ENCODE measurements at regions not wholly inside any gene's neighbourhood (a gene's known extent, or its start where the extent isn't known, plus 50 kb on each side); places are given as distances from the start of the nearest gene placed in this dataset.

DNA sequence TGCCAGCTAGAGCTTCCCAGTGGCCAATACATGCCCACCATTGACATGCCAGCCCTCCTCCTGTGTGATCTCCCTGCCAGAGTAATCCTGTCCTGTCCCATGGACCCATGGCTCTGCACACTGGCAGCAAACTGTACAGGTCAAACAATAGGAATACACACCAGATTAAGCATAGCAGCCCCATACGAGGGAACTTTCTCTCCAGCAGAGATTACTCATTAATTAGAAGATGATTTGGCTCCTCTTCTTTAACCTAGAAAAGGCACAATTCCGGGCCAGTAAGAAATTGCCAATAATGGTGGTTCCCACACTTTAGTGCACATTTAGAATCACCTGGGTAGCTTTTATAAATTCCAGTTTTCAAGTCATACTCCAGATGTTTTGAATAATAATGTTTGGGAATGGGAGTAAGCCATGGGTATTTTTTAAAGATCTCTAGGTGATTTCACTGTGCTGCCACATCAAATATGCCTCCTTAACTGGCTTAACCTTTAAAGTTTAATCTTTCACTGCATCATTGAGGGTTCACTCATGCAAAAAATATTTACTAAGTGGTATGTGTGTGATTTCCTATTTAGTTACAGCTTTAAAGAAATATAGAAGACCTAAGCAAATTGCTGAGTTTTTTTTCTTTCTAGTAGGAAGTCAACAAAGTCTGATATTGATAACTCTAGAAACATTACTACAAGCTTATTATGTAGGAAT lies 277.6 kb upstream of the NWD2 start:
- no peak for DNase-seq (ENCODE audit: low spot score)

DNA sequence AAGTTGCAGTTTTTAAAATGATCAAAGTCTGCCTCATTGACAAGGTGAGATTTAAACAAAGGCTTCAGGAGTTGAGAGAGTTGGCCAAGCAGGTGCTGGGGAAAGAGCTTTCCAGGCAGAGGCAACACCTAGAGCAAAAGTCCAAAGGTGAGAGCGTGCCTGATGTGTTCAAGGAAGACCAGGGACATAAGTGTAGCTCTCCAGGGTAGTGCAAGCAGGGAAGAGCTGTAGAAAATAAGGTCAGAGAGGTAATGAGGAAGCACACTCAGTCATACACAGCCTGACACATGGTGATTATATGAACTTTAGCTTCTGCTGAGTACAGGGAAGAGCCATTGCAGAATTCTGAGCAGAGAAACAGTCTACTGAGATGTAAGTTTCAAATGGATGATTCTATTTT lies 265.0 kb upstream of the NWD2 start:
- DNase-seq (ENCODE audit: low spot score) = no peak

DNA sequence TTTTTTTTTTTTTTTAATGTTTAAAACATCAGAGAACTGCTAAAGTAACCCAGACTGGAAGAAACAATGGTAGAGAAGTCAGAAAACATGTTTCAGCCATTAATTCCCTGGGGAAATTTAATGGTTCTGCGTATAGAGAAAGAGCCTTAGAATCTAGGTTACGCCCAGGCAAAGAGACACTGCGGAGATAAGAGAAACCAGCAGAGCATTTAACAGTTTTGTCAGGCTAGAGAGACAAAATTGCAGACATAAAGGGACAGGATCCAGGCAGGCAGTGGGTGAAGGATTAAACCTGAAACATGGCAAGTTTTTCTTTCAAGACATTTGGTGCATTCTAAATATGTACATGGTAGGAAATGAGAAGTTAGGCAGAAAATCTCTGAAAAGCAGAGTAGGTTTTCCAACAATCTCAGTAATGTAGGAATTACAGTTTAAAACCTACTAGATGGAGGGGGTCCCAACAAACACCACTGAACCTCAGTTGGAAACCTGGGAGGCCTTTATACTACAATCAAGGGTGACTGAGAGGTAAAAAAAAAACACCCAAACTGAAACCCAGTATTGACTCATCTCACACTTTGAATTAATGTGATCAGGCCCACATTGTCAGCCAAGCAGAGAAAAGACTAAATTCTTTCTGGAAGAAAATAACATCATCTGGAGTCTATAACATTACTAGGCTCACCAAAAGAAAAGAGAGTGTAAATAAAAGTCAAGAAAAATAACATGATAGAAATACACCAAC lies 254.2 kb upstream of the NWD2 start:
- DNase-seq (ENCODE audit: low spot score) = no peak

DNA sequence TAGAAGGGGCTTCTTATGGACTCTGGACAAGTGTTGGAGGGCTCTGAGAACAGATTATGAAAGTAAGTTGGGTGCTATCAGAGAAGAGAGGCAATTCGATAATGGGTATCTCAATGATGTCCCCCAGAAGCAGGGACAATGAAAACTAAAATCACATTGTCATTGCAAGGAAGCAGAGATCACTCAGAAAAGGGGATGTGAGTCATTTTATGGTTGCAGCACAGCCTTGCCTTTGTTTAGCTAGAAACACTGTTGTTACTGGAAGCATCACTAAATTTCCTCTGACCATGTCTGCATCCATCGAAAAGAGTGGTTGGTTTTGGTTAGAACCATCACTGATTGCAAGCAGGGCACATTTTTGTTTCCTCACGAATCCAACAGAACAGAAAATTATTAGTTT lies 246.8 kb upstream of the NWD2 start:
- no peak for DNase-seq (ENCODE audit: low spot score)

DNA sequence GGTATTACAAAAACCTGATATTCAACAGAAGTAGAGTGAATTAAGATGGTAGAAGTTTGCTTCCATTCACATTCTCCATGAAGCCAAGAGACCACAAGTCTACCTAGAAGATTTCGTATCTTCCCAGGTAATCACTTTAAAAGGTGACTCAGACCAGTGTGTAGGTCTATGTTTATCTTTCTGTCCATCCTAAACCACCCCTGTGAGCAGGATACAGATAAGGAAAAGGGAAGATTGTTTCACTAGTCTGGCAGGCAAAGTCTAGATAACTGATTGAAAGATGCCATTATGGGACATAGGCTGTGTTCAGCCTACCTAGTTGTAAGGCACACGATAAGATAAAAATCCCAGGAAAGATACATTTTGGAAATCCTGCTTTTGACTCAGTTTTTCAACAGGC lies 244.3 kb upstream of the NWD2 start:
- no peak for DNase-seq (ENCODE audit: low spot score)

DNA sequence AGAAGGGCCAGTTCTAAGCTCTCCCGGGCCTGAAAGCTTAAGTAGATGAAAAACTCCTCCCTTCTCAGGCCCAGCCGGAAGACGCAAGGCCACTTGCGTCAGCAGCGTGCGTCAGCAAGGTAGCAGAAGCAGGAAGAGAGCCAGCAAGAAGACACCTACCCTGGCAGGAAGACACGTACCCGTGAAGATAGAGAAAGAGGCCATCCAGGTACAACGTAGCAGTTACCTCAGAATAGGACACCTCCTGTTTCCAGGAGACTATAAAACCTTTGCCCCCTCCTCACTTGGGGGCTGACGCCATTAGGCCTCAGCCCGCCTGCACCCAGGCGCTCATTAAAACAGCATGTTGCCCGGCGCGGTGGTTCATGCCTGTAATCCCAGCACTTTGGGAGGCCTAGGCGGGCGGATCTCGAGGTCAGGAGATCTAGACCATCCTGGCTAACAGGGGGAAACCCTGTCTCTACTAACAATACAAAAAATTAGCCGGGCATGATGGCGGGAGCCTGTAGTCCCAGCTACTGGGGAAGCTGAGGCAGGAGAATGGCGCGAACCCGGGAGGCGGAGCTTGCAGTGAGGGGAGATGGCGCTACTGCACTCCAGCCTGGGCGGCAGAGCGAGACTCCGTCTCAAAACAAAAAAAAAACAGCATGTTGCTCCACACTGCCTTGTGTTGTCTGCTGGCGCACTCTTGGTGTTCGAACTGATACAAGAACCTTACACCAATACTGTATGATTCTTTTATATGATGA lies 242.7 kb upstream of the NWD2 start:
- DNase-seq (ENCODE audit: low spot score) = peak; percentile 30

DNA sequence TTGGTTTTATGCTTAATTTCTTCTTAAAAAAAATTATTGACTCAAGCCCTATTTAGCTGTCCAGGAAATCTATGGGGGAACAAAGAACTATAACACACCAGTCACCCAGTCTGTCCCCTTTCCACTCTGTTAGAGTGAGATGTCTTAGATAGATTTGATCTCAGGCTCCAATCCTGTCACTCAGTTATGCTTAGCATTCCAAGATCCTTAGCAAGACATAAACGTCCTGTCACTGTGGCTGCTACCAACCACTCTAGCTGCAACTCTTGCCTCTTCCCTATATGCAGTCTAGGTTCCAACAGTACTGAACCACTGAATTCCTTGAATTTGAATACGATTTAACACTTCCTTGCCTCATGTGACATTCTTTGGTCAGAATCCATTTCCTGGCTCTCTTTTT lies 241.9 kb upstream of the NWD2 start:
- DNase-seq (ENCODE audit: low spot score) = no peak

DNA sequence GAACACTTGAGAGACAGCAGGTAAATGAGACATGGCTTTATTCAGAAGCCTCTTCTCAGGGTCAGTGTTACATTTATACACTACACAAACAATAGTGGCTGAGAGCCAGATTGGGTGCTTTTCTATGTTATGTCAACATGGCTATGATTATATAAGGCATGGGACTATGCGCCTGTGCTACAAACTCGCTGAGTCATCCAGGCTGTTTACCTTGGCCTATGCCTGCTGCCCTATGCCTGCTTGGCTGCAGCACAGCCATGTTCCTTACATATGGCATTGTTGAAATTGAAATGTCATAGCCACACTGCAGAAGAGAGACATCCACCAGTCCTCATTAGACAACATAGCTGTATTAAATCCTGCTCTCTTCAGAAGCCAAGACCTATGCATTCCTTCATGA lies 236.3 kb upstream of the NWD2 start:
- DNase-seq (ENCODE audit: low spot score) = peak; percentile 13

DNA sequence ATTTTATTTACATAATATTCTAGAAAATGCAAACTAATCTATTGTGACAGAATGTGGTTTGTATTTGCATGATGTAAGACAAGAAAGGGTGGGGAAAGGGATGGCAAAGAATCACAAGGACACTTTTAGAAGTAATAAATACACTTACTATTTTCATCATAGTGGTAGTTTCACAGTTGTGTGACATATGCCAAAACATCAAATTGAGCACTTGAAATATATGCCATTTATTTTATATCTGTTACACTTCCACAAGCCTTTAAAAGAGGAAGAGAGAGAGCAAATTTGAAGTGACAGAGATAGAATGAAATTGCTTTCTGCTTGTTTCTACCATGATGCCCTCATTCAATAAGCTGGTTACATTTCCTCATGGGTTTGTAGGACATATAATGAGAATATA lies 230.0 kb upstream of the NWD2 start:
- DNase-seq (ENCODE audit: low spot score) = no peak

DNA sequence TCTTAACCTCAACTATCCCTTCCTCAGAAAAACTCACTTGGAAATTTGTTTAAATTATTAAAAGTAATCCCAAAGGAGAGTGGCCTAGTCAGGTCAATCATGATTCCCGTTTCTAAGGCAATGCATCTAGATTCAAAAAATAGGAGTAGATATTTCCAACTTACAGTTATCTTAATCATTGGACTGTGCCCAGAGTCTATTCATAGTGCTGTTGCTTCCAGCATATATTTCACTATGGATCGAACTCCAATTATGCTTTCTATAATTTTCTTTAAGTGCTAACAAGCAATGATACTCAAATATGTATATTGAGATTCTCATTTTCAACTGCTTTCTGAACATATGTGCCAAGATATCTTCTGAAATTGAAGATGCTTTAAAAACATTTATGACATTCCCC lies 229.2 kb upstream of the NWD2 start:
- DNase-seq (ENCODE audit: low spot score) = no peak

DNA sequence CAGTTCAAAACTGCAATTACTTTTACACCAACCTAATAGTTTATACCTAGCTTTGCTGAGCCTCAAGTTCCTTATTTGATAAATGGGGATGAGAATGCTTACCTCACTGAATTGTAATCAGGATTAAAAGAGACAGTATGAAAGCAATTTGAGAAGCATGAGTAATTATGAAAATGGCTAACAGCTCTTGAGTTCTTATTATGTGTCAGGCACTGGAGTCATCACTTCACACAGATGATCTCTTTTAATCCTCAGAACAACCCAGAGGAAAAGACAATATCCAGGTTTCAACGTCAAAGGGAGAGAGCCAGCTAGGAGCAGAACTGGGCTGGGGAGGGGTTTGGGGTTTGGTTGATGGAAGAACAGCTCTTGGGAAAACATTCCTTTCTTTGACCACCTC lies 221.0 kb upstream of the NWD2 start:
- no peak for DNase-seq (ENCODE audit: low spot score)

DNA sequence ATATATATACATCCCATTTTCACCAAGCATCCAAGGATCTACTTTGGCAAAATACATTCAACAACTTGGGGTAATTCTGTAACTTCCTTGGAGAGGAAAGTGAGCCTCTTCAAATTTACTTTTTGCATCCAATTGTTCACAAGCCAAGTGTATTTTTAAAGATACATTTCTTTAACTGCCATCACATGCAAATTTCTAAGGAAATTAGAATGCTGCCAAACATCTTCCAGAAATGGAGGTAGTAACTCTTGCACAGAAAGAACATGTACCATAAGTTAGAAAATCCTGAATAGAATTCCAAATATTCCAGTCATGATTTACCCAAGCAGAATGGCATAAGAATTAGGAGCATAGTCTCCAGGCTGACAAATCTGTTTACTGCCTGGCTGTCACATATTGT lies 220.5 kb upstream of the NWD2 start:
- DNase-seq (ENCODE audit: low spot score) = no peak

DNA sequence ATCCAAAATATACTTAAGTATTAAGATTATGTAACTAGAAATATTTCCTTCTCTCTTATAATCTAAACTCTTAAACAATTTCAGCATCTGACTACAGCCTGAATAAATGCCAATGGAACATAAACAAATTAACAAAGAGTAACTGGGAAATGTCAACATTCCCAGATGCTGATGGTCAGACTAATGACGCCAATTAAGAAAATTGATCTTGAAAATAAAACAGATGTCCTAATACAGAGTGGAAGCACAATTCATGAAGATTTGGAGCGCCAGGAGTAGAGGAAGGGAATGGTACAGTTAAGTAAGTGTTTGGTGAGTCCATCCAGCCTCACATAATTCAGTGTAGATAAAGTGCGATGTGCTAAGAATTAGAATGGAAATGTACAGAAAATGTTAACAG lies 203.7 kb upstream of the NWD2 start:
- no peak for DNase-seq (ENCODE audit: low spot score)

DNA sequence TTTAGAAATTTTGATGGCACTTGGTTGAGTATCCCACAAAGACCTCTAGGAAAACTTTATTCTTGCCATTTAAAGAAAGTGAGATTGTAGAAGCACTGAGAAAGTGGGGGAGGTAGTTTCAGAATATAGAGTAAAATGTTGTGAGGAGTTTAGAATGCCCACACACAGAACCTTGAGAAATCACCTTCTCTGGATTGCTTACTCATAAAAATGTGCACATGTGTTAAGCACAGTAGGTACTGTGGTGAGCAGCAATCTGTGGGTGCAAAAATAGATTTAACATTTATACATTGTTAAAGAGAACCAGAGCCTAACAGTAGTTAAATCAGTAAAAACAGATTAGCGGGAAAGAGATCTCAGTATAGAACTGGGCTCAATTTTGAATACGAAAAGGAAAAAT lies 201.2 kb upstream of the NWD2 start:
- no peak for DNase-seq (ENCODE audit: low spot score)

DNA sequence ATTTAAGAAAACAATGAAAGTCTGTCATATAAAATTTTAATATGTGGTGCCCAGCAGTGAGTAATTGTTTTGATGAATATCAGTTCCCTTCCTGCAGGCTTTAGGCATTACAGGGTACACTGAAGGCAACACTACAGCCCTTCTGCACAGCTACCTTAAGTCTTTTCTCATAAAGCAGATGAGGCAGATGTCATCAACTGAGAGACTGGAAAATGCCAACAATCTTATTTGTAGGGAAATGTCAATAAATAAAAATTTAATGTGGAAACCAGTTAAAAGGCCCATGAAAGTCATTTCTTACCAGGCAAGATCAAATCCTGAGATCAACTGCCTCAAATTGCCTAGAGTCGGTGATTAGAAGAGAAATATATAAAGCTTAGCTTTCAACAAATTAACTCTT lies 193.4 kb upstream of the NWD2 start:
- no peak for DNase-seq (ENCODE audit: low spot score)

DNA sequence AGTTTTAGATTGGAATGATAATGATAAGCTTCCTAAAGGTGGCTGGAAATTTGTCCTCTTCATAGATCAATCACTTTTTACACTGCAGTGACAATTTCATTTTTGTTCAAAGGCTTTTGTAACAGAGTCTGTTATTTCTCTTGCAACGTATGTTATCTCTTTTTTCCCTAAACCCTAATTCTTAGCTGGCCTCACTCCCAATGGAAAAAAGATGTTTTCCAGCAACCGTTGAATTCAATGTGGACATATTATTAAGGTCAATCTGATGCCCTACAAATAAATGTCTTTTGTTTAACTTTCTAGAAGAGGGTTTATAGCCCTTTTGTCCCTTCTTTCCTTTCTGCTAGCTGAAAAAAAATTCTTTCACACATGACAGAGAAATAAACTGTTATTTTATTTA lies 192.7 kb upstream of the NWD2 start:
- no peak for DNase-seq (ENCODE audit: low spot score)

DNA sequence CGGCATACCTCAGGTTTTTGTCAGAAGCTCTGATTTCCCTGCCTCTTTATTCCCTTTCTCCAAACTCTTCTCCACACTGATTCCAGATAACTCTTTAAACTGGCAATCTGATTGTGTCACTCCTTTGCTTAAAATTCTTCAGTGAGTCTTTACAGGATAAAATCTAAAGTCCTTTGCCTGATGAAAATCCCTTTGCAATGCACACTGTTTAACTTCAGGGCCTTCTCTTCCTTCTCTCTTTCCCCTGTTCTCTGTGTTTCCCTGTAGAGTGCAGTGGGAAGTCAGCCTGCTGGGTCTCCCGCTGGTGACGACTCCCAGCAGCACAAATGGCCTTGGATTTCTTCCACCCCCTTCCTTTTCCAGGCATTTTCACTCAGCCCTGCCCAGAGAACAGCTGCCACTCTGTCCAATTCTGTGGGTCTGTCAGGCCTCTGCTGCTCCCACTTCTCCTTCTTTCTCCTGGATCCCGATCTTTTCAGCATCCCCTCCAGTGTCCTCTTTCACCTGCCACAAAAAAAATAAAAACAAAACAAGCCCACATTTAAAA lies 189.9 kb upstream of the NWD2 start:
- DNase-seq (ENCODE audit: low spot score) = no peak

DNA sequence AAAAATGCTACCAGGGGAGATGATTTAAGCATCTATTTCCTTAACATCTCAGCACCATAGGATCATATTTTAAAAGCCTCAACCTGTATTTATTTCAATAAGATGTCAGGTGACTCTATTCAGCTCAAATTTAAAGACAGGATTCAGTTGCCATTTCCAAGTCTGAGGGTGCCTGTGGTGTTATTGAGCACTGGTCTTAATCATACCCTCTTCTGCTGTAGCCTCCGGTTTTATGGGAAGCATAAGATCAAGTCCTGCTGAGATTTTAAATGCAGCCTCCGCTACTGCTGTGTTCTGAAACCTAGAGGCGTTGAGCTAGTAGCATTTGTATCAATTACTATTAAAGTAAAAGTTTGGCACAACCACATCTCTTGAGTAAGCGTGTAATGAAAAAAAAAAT lies 185.7 kb upstream of the NWD2 start:
- DNase-seq (ENCODE audit: low spot score) = no peak

DNA sequence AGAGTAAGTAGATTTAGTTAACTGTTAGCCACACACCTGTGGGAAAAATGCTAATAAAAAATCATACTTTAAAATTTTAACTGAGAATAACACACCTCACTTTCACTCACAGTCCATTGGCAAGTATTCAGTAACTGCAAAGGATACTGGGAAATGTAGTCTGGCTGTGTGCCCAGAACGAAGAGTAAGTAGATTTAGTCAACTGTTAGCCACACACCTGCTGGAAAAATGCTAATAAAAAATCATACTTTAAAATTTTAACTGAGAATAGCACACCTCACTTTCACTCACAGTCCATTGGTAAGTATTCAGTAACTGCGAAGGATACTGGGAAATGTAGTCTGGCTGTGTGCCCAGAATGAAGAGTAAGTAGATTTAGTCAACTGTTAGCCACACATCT lies 178.4 kb upstream of the NWD2 start:
- no peak for DNase-seq (ENCODE audit: low spot score)

DNA sequence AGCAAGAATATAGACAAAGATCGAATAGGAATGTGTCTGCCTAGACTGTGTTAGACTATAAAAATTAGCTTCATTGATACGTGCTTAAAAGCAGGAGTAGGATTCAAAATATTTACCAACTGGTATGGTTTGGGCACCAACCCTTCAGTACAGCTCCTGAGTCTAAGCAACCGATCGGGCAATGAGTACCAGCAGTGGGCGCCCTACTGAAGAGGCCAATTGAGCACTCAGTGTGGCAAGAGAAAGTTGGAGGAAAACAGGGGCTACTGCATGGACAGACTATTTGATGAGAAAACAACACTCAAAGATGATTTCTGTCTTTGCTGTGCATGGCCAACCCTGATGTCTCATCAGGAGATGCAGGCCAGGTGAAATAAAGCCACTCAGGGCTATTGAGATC lies 176.0 kb upstream of the NWD2 start:
- no peak for DNase-seq (ENCODE audit: low spot score)

DNA sequence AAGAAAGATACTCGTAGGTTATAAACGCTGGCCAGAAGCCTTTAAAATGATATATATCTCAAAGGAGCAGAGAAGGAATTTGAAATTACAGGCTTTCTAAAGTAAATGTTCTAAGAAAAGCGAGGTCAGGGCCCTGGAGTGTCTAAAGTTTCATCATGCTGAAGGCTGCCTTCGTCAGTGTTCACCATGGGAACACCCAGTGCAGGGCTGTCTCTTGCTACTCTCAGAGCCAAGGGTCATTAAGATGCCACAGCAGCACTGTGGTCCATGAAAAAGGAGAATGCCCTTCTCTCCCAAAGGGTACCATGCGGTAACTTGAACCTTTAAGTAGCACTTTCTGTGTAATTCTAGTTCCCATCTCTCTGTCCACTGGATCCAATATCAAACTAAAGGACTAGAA lies 174.5 kb upstream of the NWD2 start:
- DNase-seq (ENCODE audit: low spot score) = no peak

DNA sequence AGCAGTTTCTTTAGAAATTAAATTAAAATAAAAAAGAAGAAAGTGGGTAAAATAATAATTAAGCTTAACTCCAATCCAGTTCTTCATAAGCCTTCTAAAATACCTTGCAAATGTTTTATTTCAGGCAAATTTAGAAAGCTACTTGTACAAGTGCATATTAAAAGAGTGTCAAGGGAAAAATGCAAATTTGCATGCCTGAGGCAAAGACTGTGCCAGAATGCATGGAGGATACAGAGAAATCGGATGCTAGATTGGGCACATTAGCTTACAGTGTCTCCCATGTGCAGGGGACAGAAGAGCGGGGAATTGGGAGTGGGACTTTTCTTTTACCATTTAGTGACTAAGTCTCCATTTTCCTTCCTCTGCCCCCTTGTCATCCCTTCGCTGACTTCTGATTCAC lies 173.0 kb upstream of the NWD2 start:
- no peak for DNase-seq (ENCODE audit: low spot score)

DNA sequence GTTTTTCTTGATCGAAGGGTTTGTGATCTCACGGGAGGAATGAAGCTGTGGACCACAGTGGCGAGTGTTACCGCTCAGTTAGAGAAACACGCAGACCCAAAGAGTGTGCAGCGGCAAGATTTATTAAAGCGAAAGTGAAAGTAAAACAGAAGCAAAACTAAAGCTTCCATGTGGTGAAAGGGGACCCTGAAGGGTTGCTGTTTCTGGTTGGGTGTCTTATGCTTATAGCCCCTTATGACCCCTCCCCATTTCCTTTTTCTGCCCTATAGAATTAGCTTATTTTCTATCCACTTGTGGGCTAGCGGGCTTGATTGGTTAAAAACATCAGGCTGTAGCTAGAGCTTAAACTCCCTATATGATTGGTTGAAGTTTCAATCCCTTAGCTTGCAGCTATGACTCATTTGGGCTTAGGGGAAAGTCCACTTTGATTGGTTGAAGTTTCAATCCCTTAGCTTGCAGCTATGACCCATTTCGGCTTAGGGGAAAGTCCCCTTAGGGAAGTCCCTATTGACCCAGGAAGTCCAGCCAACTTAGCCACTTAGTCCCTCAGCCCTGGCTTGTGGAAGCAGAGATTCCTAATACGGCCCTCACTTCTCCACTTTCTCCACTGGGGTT lies 171.2 kb upstream of the NWD2 start:
- peak; percentile 1 for DNase-seq (ENCODE audit: low spot score)
